Loucy (cell line): ENCODE measurements at regions not wholly inside any gene's neighbourhood (a gene's known extent, or its start where the extent isn't known, plus 50 kb on each side); places are given as distances from the start of the nearest gene placed in this dataset.

ENCODE experiments used
- H2AFZ ChIP-seq: fragments of 200-600 bp; sonication (generic); 2 replicates; pipeline ENCODE4 v1.6.0; 2016; ENCODE audit warnings: antibody characterized with exemption, mild to moderate bottlenecking, low read length, moderate library complexity
- H3F3A ChIP-seq: fragments of 200-600 bp; 2 replicates; pipeline ENCODE4 v1.6.0; 2016; ENCODE audit warnings: antibody characterized with exemption, low read depth, mild to moderate bottlenecking
- H3K27me3 ChIP-seq: fragments of 200-600 bp; sonication (generic); 2 replicates; pipeline ENCODE4 v1.6.1; 2014; ENCODE audit warnings: low read length, mild to moderate bottlenecking; ENCODE audit not compliant: insufficient read depth, poor library complexity, severe bottlenecking
- H3K36me3 ChIP-seq: fragments of 200-600 bp; sonication (generic); 2 replicates; pipeline ENCODE4 v1.6.1; 2016; ENCODE audit warnings: low read length; ENCODE audit not compliant: insufficient read depth
- H3K4me1 ChIP-seq: fragments of 200-600 bp; sonication (generic); 2 replicates; pipeline ENCODE4 v1.5.1; 2014; ENCODE audit warnings: low read length, mild to moderate bottlenecking; ENCODE audit not compliant: insufficient read depth, poor library complexity, severe bottlenecking
- H3K4me2 ChIP-seq: fragments of 200-600 bp; sonication (generic); 2 replicates; pipeline ENCODE4 v1.6.0; 2014; ENCODE audit warnings: antibody characterized with exemption, low read length, low read depth, mild to moderate bottlenecking; ENCODE audit not compliant: poor library complexity, severe bottlenecking
- H3K4me3 ChIP-seq: fragments of 200-600 bp; sonication (generic); 2 replicates; pipeline ENCODE4 v1.5.1; 2014; ENCODE audit warnings: low read length, mild to moderate bottlenecking, mixed read lengths; ENCODE audit not compliant: poor library complexity, severe bottlenecking
- H3K79me2 ChIP-seq: fragments of 200-600 bp; sonication (generic); 2 replicates; pipeline ENCODE4 v1.6.1; 2014; ENCODE audit warnings: low read length; ENCODE audit not compliant: insufficient read depth
- H3K9ac ChIP-seq: fragments of 200-600 bp; sonication (generic); 2 replicates; pipeline ENCODE4 v1.6.0; 2014; ENCODE audit warnings: mild to moderate bottlenecking, low read depth, low read length, moderate library complexity; ENCODE audit not compliant: poor library complexity, severe bottlenecking
- H3K9me2 ChIP-seq: fragments of 200-600 bp; sonication (generic); replicated peaks from 2 replicates; pipeline ENCODE4 v1.6.1; 2016; ENCODE audit warnings: low read depth, low read length, mixed read lengths
- H3K9me3 ChIP-seq: fragments of 200-600 bp; sonication (generic); 2 replicates; pipeline ENCODE4 v1.6.1; 2014; ENCODE audit warnings: mild to moderate bottlenecking, antibody characterized with exemption, low read length, low read depth; ENCODE audit not compliant: insufficient read depth
- H4K20me1 ChIP-seq: fragments of 200-600 bp; sonication (generic); 2 replicates; pipeline ENCODE4 v1.6.0; 2014; ENCODE audit warnings: antibody characterized with exemption, low read length, mild to moderate bottlenecking; ENCODE audit not compliant: insufficient read depth, poor library complexity, severe bottlenecking
- EZH2phosphoT487 ChIP-seq: fragments of 200-600 bp; IDR thresholded peaks from 2 replicates; pipeline ENCODE4 v1.6.1; 2018; ENCODE audit warnings: antibody characterized with exemption, mild to moderate bottlenecking, moderate library complexity, borderline replicate concordance
- TF ChIP-seq, protein P1 (sequence below): fragments of 200-600 bp; sonication (generic); conservative IDR thresholded peaks from 2 replicates; pipeline ENCODE4 v1.5.1; 2014; ENCODE audit warnings: mild to moderate bottlenecking, antibody characterized with exemption, low read length

- no peak for TF ChIP-seq EZH2phosphoT487
- TF ChIP-seq, protein P1, sequence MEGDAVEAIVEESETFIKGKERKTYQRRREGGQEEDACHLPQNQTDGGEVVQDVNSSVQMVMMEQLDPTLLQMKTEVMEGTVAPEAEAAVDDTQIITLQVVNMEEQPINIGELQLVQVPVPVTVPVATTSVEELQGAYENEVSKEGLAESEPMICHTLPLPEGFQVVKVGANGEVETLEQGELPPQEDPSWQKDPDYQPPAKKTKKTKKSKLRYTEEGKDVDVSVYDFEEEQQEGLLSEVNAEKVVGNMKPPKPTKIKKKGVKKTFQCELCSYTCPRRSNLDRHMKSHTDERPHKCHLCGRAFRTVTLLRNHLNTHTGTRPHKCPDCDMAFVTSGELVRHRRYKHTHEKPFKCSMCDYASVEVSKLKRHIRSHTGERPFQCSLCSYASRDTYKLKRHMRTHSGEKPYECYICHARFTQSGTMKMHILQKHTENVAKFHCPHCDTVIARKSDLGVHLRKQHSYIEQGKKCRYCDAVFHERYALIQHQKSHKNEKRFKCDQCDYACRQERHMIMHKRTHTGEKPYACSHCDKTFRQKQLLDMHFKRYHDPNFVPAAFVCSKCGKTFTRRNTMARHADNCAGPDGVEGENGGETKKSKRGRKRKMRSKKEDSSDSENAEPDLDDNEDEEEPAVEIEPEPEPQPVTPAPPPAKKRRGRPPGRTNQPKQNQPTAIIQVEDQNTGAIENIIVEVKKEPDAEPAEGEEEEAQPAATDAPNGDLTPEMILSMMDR: no peak
- no peaks in the 10 kb centered on the region for H3K9me2 ChIP-seq
- no peak overlapping the region for H3K4me3 ChIP-seq
- H3K36me3 ChIP-seq: no peaks in the 10 kb centered on the region
- H3F3A ChIP-seq: no peaks in the 10 kb centered on the region
- H2AFZ ChIP-seq: no peak overlapping the region
- no peaks in the 10 kb centered on the region for H3K27me3 ChIP-seq
- H3K79me2 ChIP-seq: no peaks in the 10 kb centered on the region
- H3K4me2 ChIP-seq: no peak overlapping the region
- H4K20me1 ChIP-seq: no peaks in the 10 kb centered on the region
- no peaks in the 10 kb centered on the region; the same call in 1 of the 2 replicates for H3K9me3 ChIP-seq
- H3K4me1 ChIP-seq: no peaks in the 10 kb centered on the region
- no peak overlapping the region for H3K9ac ChIP-seq
These were observed 226.9 kb upstream of the C1orf174 start for GRCh38 chr1:4126731-4127591.

DNA sequence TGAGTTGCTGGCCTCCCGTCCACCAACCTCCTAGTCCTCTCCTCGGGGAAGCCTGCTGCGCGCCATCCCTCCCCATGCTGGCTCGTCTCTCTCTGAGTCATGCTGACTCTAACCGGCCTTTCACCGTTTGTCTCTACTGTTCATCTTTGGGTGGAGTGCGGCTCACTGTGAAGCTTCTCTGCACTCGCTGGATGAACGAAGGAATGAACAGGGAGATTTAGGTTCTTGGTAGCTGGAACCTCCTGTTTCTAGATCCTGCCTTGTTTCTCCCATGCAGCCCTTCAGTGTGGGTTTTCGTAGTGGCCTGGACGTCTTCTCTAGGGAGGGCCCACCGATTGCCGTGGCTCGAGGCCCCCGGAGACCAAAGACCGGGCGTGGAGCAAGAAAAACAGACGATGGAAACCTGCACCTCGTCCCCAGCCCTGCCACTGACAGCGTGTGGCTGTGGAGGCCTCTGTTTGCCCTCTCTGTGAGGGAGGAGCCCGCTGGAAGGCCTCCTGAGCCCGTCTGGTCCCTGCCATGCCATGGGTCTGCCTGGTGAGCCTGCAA, 227.6 kb upstream of the C1orf174 start:
- TF ChIP-seq, protein P1: no peak
- TF ChIP-seq EZH2phosphoT487: no peak
- Histone ChIP-seq H3K4me3 (no peak overlapping the region), H3F3A (no peaks in the 10 kb centered on the region), H3K79me2 (no peaks in the 10 kb centered on the region), H3K9me2 (no peaks in the 10 kb centered on the region), H3K4me2 (no peak overlapping the region), H4K20me1 (no peaks in the 10 kb centered on the region), H3K9ac (no peak overlapping the region), H3K27me3 (no peaks in the 10 kb centered on the region), H3K4me1 (no peaks in the 10 kb centered on the region), H2AFZ (no peak overlapping the region), H3K36me3 (no peaks in the 10 kb centered on the region), H3K9me3 (no peaks in the 10 kb centered on the region)

- TF ChIP-seq, protein P1: no peak
- TF ChIP-seq EZH2phosphoT487: no peak
These were observed 228.5 kb upstream of the C1orf174 start for GRCh38 chr1:4128616-4129015.

More at GRCh38 chr1:4128616-4129015, 228.5 kb upstream of the C1orf174 start:
- Histone ChIP-seq H3K79me2 (no peaks in the 10 kb centered on the region), H3K36me3 (no peaks in the 10 kb centered on the region), H3K4me3 (no peak overlapping the region), H3K9me2 (no peaks in the 10 kb centered on the region), H3F3A (no peaks in the 10 kb centered on the region), H3K4me1 (no peaks in the 10 kb centered on the region), H3K27me3 (no peaks in the 10 kb centered on the region), H3K9me3 (no peaks in the 10 kb centered on the region), H4K20me1 (no peaks in the 10 kb centered on the region), H3K9ac (no peak overlapping the region), H2AFZ (no peak overlapping the region), H3K4me2 (no peak overlapping the region)
